ENCODE measurements at regions not wholly inside any gene's neighbourhood (a gene's known extent, or its start where the extent isn't known, plus 50 kb on each side); places are given as distances from the start of the nearest gene placed in this dataset.

- TF ChIP-seq EZH2phosphoT487 (IDR thresholded peaks at IDR 0.05; ENCODE audit: borderline replicate concordance) (no peak), CTCF (conservative IDR thresholded peaks at IDR 0.05; ENCODE audit: low read length) (no peak)
These were observed 74.3 kb upstream of the PCGF5 start for GRCh38 chr10:91146146-91146545.

All from Loucy (cell line).